ENCODE measurements at regions not wholly inside any gene's neighbourhood (a gene's known extent, or its start where the extent isn't known, plus 50 kb on each side); places are given as distances from the start of the nearest gene placed in this dataset.
"Not testable (repeated sequence)": the region's sequence is repeated elsewhere in the genome, so short reads cannot be mapped to it uniquely, and the experiment has no call there.

DNA sequence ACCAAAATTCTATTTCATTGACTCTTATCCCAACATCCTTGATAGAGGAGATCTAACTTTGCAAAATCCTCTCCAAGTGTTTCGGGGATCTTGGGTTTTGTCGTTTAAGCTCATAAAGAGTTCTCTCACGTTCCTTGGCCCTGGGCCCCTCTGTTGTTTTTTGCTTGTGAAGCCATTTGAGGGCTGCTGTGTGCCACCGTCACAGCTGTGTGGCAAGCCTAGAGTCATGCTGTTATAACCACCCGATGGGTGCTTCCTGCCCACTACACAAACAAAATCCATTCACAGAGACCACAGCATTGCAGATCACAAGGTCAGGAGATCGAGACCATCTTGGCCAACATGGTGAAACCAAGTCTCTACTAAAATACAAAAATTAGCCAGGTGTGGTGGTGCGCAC lies 154.1 kb downstream of the ADSS2 start:
- DNase-seq (ENCODE audit: low spot score) = no peak
- in situ Hi-C loops (cut with MboI; ENCODE audit: low sequenced_read_pairs, unreplicated experiment) = no loop called here
- TF ChIP-seq, protein P1, sequence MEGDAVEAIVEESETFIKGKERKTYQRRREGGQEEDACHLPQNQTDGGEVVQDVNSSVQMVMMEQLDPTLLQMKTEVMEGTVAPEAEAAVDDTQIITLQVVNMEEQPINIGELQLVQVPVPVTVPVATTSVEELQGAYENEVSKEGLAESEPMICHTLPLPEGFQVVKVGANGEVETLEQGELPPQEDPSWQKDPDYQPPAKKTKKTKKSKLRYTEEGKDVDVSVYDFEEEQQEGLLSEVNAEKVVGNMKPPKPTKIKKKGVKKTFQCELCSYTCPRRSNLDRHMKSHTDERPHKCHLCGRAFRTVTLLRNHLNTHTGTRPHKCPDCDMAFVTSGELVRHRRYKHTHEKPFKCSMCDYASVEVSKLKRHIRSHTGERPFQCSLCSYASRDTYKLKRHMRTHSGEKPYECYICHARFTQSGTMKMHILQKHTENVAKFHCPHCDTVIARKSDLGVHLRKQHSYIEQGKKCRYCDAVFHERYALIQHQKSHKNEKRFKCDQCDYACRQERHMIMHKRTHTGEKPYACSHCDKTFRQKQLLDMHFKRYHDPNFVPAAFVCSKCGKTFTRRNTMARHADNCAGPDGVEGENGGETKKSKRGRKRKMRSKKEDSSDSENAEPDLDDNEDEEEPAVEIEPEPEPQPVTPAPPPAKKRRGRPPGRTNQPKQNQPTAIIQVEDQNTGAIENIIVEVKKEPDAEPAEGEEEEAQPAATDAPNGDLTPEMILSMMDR (IDR thresholded peaks at IDR 0.05; ENCODE audit: borderline replicate concordance, control extremely low read depth, extremely low read depth, insufficient read depth, missing control alignments) = no peak

DNA sequence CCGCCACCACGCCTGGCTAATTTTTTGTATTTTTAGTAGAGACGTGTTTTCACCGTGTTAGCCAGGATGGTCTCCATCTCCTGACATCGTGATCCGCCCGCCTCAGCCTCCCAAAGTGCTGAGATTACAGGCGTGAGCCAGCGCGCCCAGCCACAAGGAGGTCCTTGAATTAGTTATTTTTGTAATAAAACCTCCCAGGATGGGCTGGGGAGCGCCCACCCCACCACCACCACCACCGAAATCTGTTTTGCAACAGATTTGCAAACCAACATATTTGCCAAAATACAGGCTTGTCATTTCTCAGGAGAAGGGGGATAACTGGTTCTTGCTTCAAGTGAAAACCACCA lies 151.7 kb downstream of the ADSS2 start:
- in situ Hi-C loops (cut with MboI; ENCODE audit: low sequenced_read_pairs, unreplicated experiment); DNase-seq (ENCODE audit: low spot score): not testable (repeated sequence)

DNA sequence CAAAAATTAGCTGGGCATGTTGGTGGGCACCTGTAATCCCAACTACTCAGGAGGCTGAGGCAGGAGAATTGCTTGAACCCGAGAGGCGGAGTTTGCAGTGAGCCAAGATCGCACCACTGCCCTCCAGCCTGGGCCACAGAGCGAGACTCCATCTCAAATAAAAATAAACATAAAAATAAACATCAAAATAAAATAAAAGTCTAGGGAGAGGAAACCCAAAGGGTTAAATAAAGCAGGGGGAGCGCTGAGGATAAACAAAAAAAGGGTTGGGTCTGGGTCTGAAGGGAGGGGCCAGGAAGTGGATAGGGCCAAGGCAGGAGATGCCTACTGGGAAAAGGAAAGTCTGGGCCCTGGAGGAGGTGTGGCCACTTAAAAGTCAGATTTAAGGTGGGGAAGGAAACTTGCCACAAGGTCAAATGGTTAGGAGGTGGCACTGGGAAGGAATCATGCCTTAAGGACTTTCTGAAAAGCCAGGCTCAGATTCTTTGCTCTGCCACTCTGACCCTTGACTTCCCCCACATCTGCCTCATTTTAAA lies 150.0 kb downstream of the ADSS2 start:
- DNase-seq (ENCODE audit: low spot score) = no peak
- in situ Hi-C loops (cut with MboI; ENCODE audit: low sequenced_read_pairs, unreplicated experiment) = no loop called here
- TF ChIP-seq, protein P1 (IDR thresholded peaks at IDR 0.05; ENCODE audit: borderline replicate concordance, control extremely low read depth, extremely low read depth, insufficient read depth, missing control alignments) = no peak

DNA sequence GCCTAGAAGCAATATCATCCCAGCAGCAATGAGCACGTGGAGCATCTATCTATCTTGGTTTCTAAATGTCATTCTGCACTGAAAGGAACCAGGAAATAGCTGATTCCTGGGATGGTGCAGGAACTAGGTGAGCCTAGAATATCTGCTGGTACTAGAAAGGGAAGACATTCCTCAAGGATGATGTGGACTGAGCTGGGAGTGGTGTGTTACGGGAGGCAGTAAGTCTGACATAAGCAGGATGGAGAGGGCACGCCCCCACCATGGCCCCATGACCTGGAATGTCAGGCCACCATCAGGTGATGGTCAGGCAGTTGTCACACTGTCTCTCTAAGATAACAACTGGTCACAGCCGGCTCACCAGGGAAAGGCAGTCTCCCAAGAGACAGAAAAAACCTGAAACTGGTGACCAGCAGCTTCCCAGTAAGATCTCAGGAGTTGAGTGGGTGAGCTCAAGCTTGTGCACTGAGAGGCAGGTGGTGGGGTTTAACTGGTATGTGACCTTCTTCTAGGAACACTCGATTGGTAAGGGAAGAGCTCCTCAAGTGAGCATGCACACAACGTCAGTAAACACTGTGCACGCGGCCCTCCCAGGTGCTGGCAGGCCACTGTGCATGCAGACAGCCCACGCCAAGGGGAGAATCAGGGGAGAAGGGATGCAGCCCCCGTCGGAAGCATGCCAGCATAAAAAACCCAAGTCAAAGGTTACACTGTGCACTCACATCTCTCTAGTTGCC lies 148.7 kb downstream of the ADSS2 start:
- TF ChIP-seq, protein P1 (IDR thresholded peaks at IDR 0.05; ENCODE audit: borderline replicate concordance, control extremely low read depth, extremely low read depth, insufficient read depth, missing control alignments) = no peak
- no peak for DNase-seq (ENCODE audit: low spot score)
- in situ Hi-C loops (cut with MboI; ENCODE audit: low sequenced_read_pairs, unreplicated experiment) = no loop called here

DNA sequence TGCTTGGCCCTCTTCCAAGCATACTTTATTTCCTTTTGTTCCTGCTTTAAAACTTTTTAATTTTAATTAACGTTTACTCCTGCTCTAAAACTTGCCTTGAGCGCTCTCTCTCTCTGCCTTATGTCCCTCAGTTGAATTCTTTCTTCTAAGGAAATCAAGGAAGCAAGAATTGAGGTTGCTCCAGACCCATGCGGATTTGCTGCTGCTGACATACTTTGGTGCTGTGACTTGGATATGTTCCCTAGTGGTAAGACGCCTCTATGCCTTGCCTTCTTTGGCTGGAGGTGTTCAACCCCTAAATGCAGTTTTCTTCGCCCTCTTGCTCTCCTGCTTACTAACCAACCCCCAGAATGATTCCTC lies 148.1 kb downstream of the ADSS2 start:
- no peak for DNase-seq (ENCODE audit: low spot score)
- TF ChIP-seq, protein P1 (IDR thresholded peaks at IDR 0.05; ENCODE audit: borderline replicate concordance, control extremely low read depth, extremely low read depth, insufficient read depth, missing control alignments) = no peak
- in situ Hi-C loops (cut with MboI; ENCODE audit: low sequenced_read_pairs, unreplicated experiment) = no loop called here

DNA sequence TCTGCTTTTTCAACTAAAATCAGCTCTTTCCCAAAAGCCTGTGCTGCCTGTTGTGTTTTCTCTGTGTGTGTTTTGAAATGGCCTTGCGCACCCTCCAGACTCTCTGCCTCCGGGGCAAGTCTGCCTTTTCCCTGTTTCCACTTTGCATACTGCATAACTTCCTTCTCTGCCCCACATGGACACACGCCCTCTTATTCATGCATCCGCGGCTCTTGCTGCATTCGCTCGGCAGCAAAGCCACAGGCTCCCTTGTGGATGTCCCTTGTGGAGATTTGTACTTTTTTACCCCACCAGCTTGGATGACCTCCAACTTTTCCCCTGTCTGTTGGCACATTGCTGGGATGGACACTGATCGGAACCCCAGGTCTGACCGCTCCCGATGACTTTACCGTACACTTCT lies 147.6 kb downstream of the ADSS2 start:
- in situ Hi-C loops (cut with MboI; ENCODE audit: low sequenced_read_pairs, unreplicated experiment) = no loop called here
- no peak for DNase-seq (ENCODE audit: low spot score)

DNA sequence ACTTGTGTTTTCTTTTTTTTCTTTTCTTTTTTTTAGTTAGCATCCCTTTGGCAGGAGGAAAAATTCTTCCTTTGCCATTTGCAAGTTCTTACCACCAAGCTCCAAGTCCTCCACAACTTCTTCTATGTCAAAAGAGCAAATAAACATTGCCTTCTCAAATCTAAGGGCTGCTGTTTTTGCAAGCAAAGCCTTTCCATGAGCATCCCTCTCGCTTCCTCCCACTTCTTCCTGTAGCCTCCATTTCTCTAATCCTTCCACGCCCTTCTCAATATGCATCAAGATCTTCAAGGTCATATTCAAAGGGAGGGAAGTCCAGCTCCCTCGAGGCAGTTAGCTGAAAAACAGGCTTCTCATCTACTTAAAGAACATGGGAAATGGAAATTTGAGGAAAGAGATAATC lies 147.1 kb downstream of the ADSS2 start:
- in situ Hi-C loops (cut with MboI; ENCODE audit: low sequenced_read_pairs, unreplicated experiment) = no loop called here
- TF ChIP-seq, protein P1 (IDR thresholded peaks at IDR 0.05; ENCODE audit: borderline replicate concordance, control extremely low read depth, extremely low read depth, insufficient read depth, missing control alignments) = no peak
- DNase-seq (ENCODE audit: low spot score) = no peak

More for the DNA sequence above, 147.6 kb downstream of the ADSS2 start:
- TF ChIP-seq, protein P1 (IDR thresholded peaks at IDR 0.05; ENCODE audit: borderline replicate concordance, control extremely low read depth, extremely low read depth, insufficient read depth, missing control alignments) = no peak
